H1 (cell line): ENCODE measurements at regions not wholly inside any gene's neighbourhood (a gene's known extent, or its start where the extent isn't known, plus 50 kb on each side); places are given as distances from the start of the nearest gene placed in this dataset.
A peak's percentile ranks its signal among the peaks of the same experiment; 100 is the strongest.

Experiments used
- CTCF ChIA-PET: fragments of 300-600 bp; sonication (Branson Sonifier 250); formaldehyde crosslinking; loops from one replicate; lab custom pipeline; 2021; ENCODE audit not compliant: partially characterized antibody; lab: Charles Lee
- POLR2A ChIA-PET: fragments of 300-600 bp; sonication (Branson Sonifier 250); formaldehyde crosslinking; loops from one replicate; lab custom pipeline; 2021; ENCODE audit warnings: inconsistent platforms; ENCODE audit not compliant: partially characterized antibody; lab: Charles Lee
- DNase-seq, 2 experiments: peaks; one replicate each; pipeline versions ENCODE4 v3.0.0 to v3.0.0-alpha.2; 2010 to 2022; ENCODE audit warnings: low spot score in 2 of 2, low read depth in 1 of 2, mixed read lengths in 1 of 2
- FAIRE-seq: peaks from 2 replicates; lab custom pipeline; 2011; peaks lifted over from hg19 to GRCh38; lab: Jason Lieb, UNC
- H2AFZ ChIP-seq: 2 replicates; pipeline ENCODE4 v1.8.1; 2012; ENCODE audit warnings: low read length, inconsistent platforms
- H2AK5ac ChIP-seq: 2 replicates; pipeline ENCODE4 v1.6.1; 2013; ENCODE audit warnings: low read depth, low read length
- H2BK120ac ChIP-seq: replicated peaks from 2 replicates; pipeline ENCODE3; 2013; ENCODE audit warnings: low read depth, low read length, inconsistent platforms
- H2BK12ac ChIP-seq: 2 replicates; pipeline ENCODE4 v1.6.1; 2013; ENCODE audit warnings: low read depth, low read length
- H2BK15ac ChIP-seq: 2 replicates; pipeline ENCODE4 v1.6.1; 2013; ENCODE audit warnings: low read length
- H2BK20ac ChIP-seq: 2 replicates; pipeline ENCODE4 v1.6.1; 2013; ENCODE audit warnings: low read length
- H2BK5ac ChIP-seq: 2 replicates; pipeline ENCODE4 v1.6.1; 2013; ENCODE audit warnings: low read depth, low read length
- H3K14ac ChIP-seq: 2 replicates; pipeline ENCODE4 v1.6.1; 2013; ENCODE audit warnings: inconsistent platforms; ENCODE audit not compliant: insufficient read length
- H3K18ac ChIP-seq: 2 replicates; pipeline ENCODE4 v1.6.1; 2013; ENCODE audit warnings: low read length; ENCODE audit errors: extremely low read depth
- H3K23ac ChIP-seq: 2 replicates; pipeline ENCODE4 v1.6.1; 2013; ENCODE audit warnings: inconsistent platforms; ENCODE audit not compliant: insufficient read length
- H3K23me2 ChIP-seq: 2 replicates; pipeline ENCODE4 v1.6.1; 2013; ENCODE audit warnings: low read depth, low read length
- H3K27ac ChIP-seq: 2 replicates; pipeline ENCODE4 v1.6.1; 2011; ENCODE audit warnings: low read depth, low read length, inconsistent platforms
- H3K27me3 ChIP-seq, 4 experiments: replicated peaks in 1 of 4; 1 replicate in 1 of 4; 2 replicates in 3 of 4; pipeline versions ENCODE4 v1.6.1 to v1.8.1; 2011 to 2013; ENCODE audit warnings: low read length in 3 of 4, mild to moderate bottlenecking in 3 of 4, inconsistent platforms in 2 of 4, mixed read lengths in 2 of 4, moderate library complexity in 1 of 4; ENCODE audit not compliant: control insufficient read depth in 3 of 4, insufficient read depth in 3 of 4; ENCODE audit errors: extremely low read depth in 1 of 4
- H3K36me3 ChIP-seq, 4 experiments: 2 replicates each; pipeline versions ENCODE4 v1.6.1 to v1.8.1; 2011 to 2013; ENCODE audit warnings: mild to moderate bottlenecking in 4 of 4, low read length in 3 of 4, moderate library complexity in 2 of 4, control low read depth in 1 of 4, inconsistent platforms in 1 of 4; ENCODE audit not compliant: insufficient read depth in 4 of 4, control insufficient read depth in 2 of 4
- H3K4ac ChIP-seq: replicated peaks from 2 replicates; pipeline ENCODE3; 2013; ENCODE audit warnings: low read length, low read depth, mixed read lengths, inconsistent platforms; ENCODE audit not compliant: insufficient read length
- H3K4me1 ChIP-seq, 4 experiments: replicated peaks in 1 of 4; 1 replicate in 1 of 4; 2 replicates in 3 of 4; pipeline versions ENCODE4 v1.6.1 to v1.8.1; 2011 to 2013; ENCODE audit warnings: low read length in 3 of 4, inconsistent platforms in 2 of 4, mixed read lengths in 1 of 4; ENCODE audit not compliant: insufficient read depth in 4 of 4, control insufficient read depth in 3 of 4
- H3K4me2 ChIP-seq, 2 experiments: 2 replicates each; pipeline versions ENCODE4 v1.6.1 to v1.8.1; 2011 to 2013; ENCODE audit warnings: low read depth in 2 of 2, low read length in 2 of 2, control low read depth in 1 of 2, inconsistent platforms in 1 of 2, mild to moderate bottlenecking in 1 of 2; ENCODE audit not compliant: insufficient read depth in 1 of 2
- H3K4me3 ChIP-seq, 4 experiments: fragments of 200-600, 300-600 bp in 1 of 4; sonication (generic), shearing (Covaris generic), sonication (Bioruptor Twin) in 1 of 4; 2 replicates each; pipeline versions ENCODE4 v1.5.1 to v1.8.1; 2011 to 2016; ENCODE audit warnings: low read length in 4 of 4, low read depth in 3 of 4, control low read depth in 2 of 4, inconsistent platforms in 2 of 4, mild to moderate bottlenecking in 2 of 4, mixed read lengths in 1 of 4, moderate library complexity in 1 of 4; ENCODE audit not compliant: insufficient read depth in 2 of 4; ENCODE audit errors: extremely low read depth in 1 of 4
- H3K56ac ChIP-seq: replicated peaks from 2 replicates; pipeline ENCODE3; 2013; ENCODE audit warnings: low read depth, mild to moderate bottlenecking, mixed read lengths, low read length, inconsistent platforms; ENCODE audit not compliant: insufficient read length
- H3K79me1 ChIP-seq: 2 replicates; pipeline ENCODE4 v1.6.1; 2013; ENCODE audit warnings: low read depth, low read length, control low read depth
- H3K79me2 ChIP-seq, 2 experiments: 2 replicates each; pipeline versions ENCODE4 v1.6.1 to v1.8.1; 2012 to 2013; ENCODE audit warnings: low read length in 2 of 2, mild to moderate bottlenecking in 2 of 2, inconsistent platforms in 1 of 2; ENCODE audit not compliant: insufficient read depth in 2 of 2, control insufficient read depth in 1 of 2
- H3K9ac ChIP-seq, 4 experiments: replicated peaks in 1 of 4; 1 replicate in 1 of 4; 2 replicates in 3 of 4; pipeline versions ENCODE4 v1.6.1 to v1.8.1; 2011 to 2013; ENCODE audit warnings: low read depth in 3 of 4, low read length in 3 of 4, control low read depth in 2 of 4, mild to moderate bottlenecking in 2 of 4, moderate library complexity in 2 of 4, inconsistent platforms in 1 of 4; ENCODE audit errors: extremely low read depth in 1 of 4
- H3K9me3 ChIP-seq, 2 experiments: 2 replicates each; pipeline versions ENCODE4 v1.6.1 to v1.8.1; 2012 to 2013; ENCODE audit warnings: mild to moderate bottlenecking in 2 of 2, moderate library complexity in 2 of 2, control low read depth in 1 of 2, inconsistent platforms in 1 of 2, low read depth in 1 of 2, low read length in 1 of 2, mixed read lengths in 1 of 2; ENCODE audit not compliant: insufficient read depth in 2 of 2
- H4K20me1 ChIP-seq, 2 experiments: replicated peaks in 1 of 2; 2 replicates each; pipeline versions ENCODE3 to v1.8.1; 2011 to 2013; ENCODE audit warnings: inconsistent platforms in 2 of 2, low read length in 2 of 2, mild to moderate bottlenecking in 1 of 2; ENCODE audit not compliant: insufficient read depth in 2 of 2, control insufficient read depth in 1 of 2
- H4K5ac ChIP-seq: 2 replicates; pipeline ENCODE4 v1.6.1; 2013; ENCODE audit warnings: low read length, low read depth, mixed read lengths, inconsistent platforms; ENCODE audit not compliant: insufficient read length
- H4K8ac ChIP-seq: 2 replicates; pipeline ENCODE4 v1.8.0; 2013; ENCODE audit warnings: mild to moderate bottlenecking, moderate library complexity, low read length, inconsistent platforms; ENCODE audit not compliant: insufficient read depth; ENCODE audit errors: extremely low read depth
- H4K91ac ChIP-seq: replicated peaks from 2 replicates; pipeline ENCODE3; 2013; ENCODE audit warnings: low read length, mixed read lengths, inconsistent platforms; ENCODE audit not compliant: insufficient read length
- MAFK ChIP-seq: IDR thresholded peaks from 2 replicates; pipeline ENCODE4 v1.6.1; 2012; ENCODE audit warnings: low read depth, mild to moderate bottlenecking, improper control_type of control experiment, low read length
- SIRT6 ChIP-seq: IDR thresholded peaks from one replicate; pipeline ENCODE4 v1.7.1; 2012; ENCODE audit warnings: low read length, inconsistent platforms
- WGBS, 2 experiments: shearing (Covaris generic) in 1 of 2; methylation state at CpG; one replicate each; pipeline versions ENCODE4 v1.1.6 to v1.1.7; 2013 to 2015; ENCODE audit warnings: low lambda C conversion rate in 2 of 2, mixed read lengths in 2 of 2, inconsistent platforms in 1 of 2, low coverage in 1 of 2, missing lambda C conversion rate in 1 of 2; ENCODE audit not compliant: insufficient replicate concordance in 2 of 2, insufficient coverage in 1 of 2, insufficient read length in 1 of 2; ENCODE audit errors: extremely low coverage in 1 of 2, missing lambda C conversion rate in 1 of 2; 5-methylcytosine and 5-hydroxymethylcytosine counted together

- Histone ChIP-seq H4K8ac (no peak overlapping the region), H3K27ac (no peak overlapping the region), H3K79me2 (no peaks in the 10 kb centered on the region), H4K91ac (no peak overlapping the region), H3K23me2 (no peaks in the 10 kb centered on the region), H3K14ac (no peak overlapping the region), H2BK120ac (no peak overlapping the region), H4K20me1 (no peaks in the 10 kb centered on the region), H3K18ac (no peak overlapping the region), H3K9ac (no peak overlapping the region), H4K5ac (no peak overlapping the region), H2BK20ac (no peak overlapping the region), H3K4me3 (no peak overlapping the region), H2AK5ac (no peak overlapping the region), H2BK5ac (no peak overlapping the region), H3K56ac (no peak overlapping the region), H3K4me2 (no peak overlapping the region), H3K27me3 (no peaks in the 10 kb centered on the region), H3K79me1 (no peaks in the 10 kb centered on the region), H2AFZ (no peak overlapping the region), H2BK12ac (no peak overlapping the region), H3K36me3 (no peaks in the 10 kb centered on the region), H3K4me1 (no peaks in the 10 kb centered on the region), H3K4ac (no peak overlapping the region), H3K23ac (no peak overlapping the region), H3K9me3 (no peaks in the 10 kb centered on the region), H2BK15ac (no peak overlapping the region)
- peak; percentile 16; the same call in 1 of the 2 replicates for TF ChIP-seq MAFK
- TF ChIP-seq SIRT6 = no peak
- CTCF ChIA-PET = interaction anchor here (0.6 to 2.4 kb wide), 5 partner anchors 9 to 198 kb away, joined by 3 to 9 read pairs (median 3); no protein-coding TSS in a partner anchor
- POLR2A ChIA-PET = no interaction called here
- no peak for FAIRE-seq
- WGBS, 2 experiments = 89% methylated on average over 2 of the region's 2 CpGs; no CpG with 5 or more reads in 1 of the 2 experiments
- DNase-seq = no peak
Measured at GRCh38 chr10:6660460-6660859, 80.4 kb upstream of the PRKCQ start.
